Stomach (tissue), 8 donors: ENCODE measurements at regions not wholly inside any gene's neighbourhood (a gene's known extent, or its start where the extent isn't known, plus 50 kb on each side); places are given as distances from the start of the nearest gene placed in this dataset.

Experiments used
- DNase-seq, 2 donors: peaks; one replicate each; pipeline versions ENCODE4 v3.0.0 to v3.0.0-alpha.2; 2013 to 2019
- H3K27ac ChIP-seq, 5 donors: fragments of 200-600 bp in 4 of 5; sonication (generic) in 4 of 5; one replicate each; pipeline ENCODE4 v1.5.1; 2013 to 2019; ENCODE audit warnings: mild to moderate bottlenecking in 1 of 5, moderate library complexity in 1 of 5
- H3K27me3 ChIP-seq, 3 donors: fragments of 200-600 bp; sonication (generic); one replicate each; pipeline ENCODE4 v1.5.1; 2017 to 2019; ENCODE audit warnings: mixed run types in 1 of 3
- H3K36me3 ChIP-seq, 4 donors: fragments of 200-600 bp; sonication (generic); 1 replicate in 3 of 4; 2 replicates in 1 of 4; pipeline ENCODE4 v1.5.1; 2016 to 2019
- H3K4me1 ChIP-seq, 4 donors: fragments of 200-600 bp; sonication (generic); one replicate each; pipeline ENCODE4 v1.5.1; 2016 to 2019
- H3K4me3 ChIP-seq, 4 donors: fragments of 200-600 bp; sonication (generic) in 3 of 4; one replicate each; pipeline ENCODE4 v1.5.1; 2016 to 2019; ENCODE audit warnings: mild to moderate bottlenecking in 1 of 4
- H3K9me3 ChIP-seq, 4 donors: fragments of 200-600 bp; sonication (generic); one replicate each; pipeline ENCODE4 v1.5.1; 2016 to 2019
- CTCF ChIP-seq, 7 experiments: fragments of 450-650 bp in 4 of 7; fragments of 200-600 bp in 3 of 7; sonication (generic) in 3 of 7; IDR thresholded peaks; one replicate each; pipeline ENCODE4 v1.5.1; 2016 to 2019; ENCODE audit warnings: antibody characterized with exemption in 7 of 7, control low read depth in 2 of 7, mild to moderate bottlenecking in 1 of 7
- EP300 ChIP-seq: sonication (generic); formaldehyde crosslinking; IDR thresholded peaks from one replicate; pipeline ENCODE4 v1.6.1; 2017; ENCODE audit warnings: antibody characterized with exemption
- POLR2A ChIP-seq, 4 donors: fragments of 450-650 bp; IDR thresholded peaks; one replicate each; pipeline ENCODE4 v1.6.1; 2016; ENCODE audit warnings: antibody characterized with exemption in 4 of 4, control low read depth in 2 of 4, mild to moderate bottlenecking in 1 of 4, moderate library complexity in 1 of 4
- POLR2AphosphoS5 ChIP-seq, 3 donors: sonication (generic); formaldehyde crosslinking; IDR thresholded peaks; one replicate each; pipeline ENCODE4 v1.6.1; 2016; ENCODE audit warnings: antibody characterized with exemption in 3 of 3
- whole genome bisulfite sequencing, 5 donors: extraction: QIAGEN DNeasy Blood & Tissue Kit in 3 of 5; methylation state at CpG; one replicate each; pipeline versions ENCODE4 v1.1.5 to v1.1.7; 2013 to 2018; 5-methylcytosine and 5-hydroxymethylcytosine counted together
- intact Hi-C: fragments of 100-400 bp; cut with DNase I; formaldehyde crosslinking; loops from one replicate; pipeline ENCODE4 v1.15.1; 2023; ENCODE audit warnings: low total_unique reads
- donor health status: healthy with polysubstance abuse.
- donor health status: Bipolar disorder and iron deficiency.
- donor health status: healthy.

- Histone ChIP-seq H3K27me3 (peaks cover 0 to 6% (median 0%) of the 10 kb centered on the region in 3 donors), H3K27ac (no peak overlapping the region), H3K36me3 (no peaks in the 10 kb centered on the region), H3K9me3 (no peaks in the 10 kb centered on the region), H3K4me1 (no peaks in the 10 kb centered on the region), H3K4me3 (no peak overlapping the region)
- intact Hi-C loops = no loop called here
- TF ChIP-seq CTCF (IDR thresholded peaks at IDR 0.05) = no peak
- no peak for TF ChIP-seq POLR2A (IDR thresholded peaks at IDR 0.05)
- TF ChIP-seq EP300 = no peak
- TF ChIP-seq POLR2AphosphoS5 (IDR thresholded peaks at IDR 0.05) = no peak
- DNase-seq = no peak
These were observed 65.0 kb upstream of the IL6 start for GRCh38 chr7:22662036-22662435.

GRCh38 chr7:22660732-22661131 lies 66.3 kb upstream of the IL6 start:
- DNase-seq = no peak
- no peak overlapping the region for H3K4me3 ChIP-seq
- TF ChIP-seq POLR2AphosphoS5 (IDR thresholded peaks at IDR 0.05) (no peak), EP300 (no peak), POLR2A (IDR thresholded peaks at IDR 0.05) (no peak), CTCF (IDR thresholded peaks at IDR 0.05) (no peak)
- peaks cover 0 to 6% (median 0%) of the 10 kb centered on the region in 3 donors for H3K27me3 ChIP-seq
- 63 to 74% (median 64%) methylated on average over 3 of the region's 3 CpGs for WGBS, 5 donors
- no peaks in the 10 kb centered on the region for H3K36me3 ChIP-seq
- H3K9me3 ChIP-seq = no peaks in the 10 kb centered on the region
- intact Hi-C loops = no loop called here
- H3K4me1 ChIP-seq = no peaks in the 10 kb centered on the region
- no peak overlapping the region for H3K27ac ChIP-seq

GRCh38 chr7:22660293-22660692 lies 66.7 kb upstream of the IL6 start:
- no peak for TF ChIP-seq POLR2A (IDR thresholded peaks at IDR 0.05)
- no peak for TF ChIP-seq CTCF (IDR thresholded peaks at IDR 0.05)
- no peak for TF ChIP-seq EP300
- TF ChIP-seq POLR2AphosphoS5 (IDR thresholded peaks at IDR 0.05) = no peak
- no peak for DNase-seq
- H3K9me3 ChIP-seq = no peaks in the 10 kb centered on the region
- H3K27me3 ChIP-seq = peaks cover 0 to 6% (median 0%) of the 10 kb centered on the region in 3 donors
- 77 to 100% (median 94%) methylated on average over 1 of the region's 1 CpG for WGBS, 5 donors
- H3K36me3 ChIP-seq = no peaks in the 10 kb centered on the region
- no peak overlapping the region for H3K4me3 ChIP-seq
- intact Hi-C loops = no loop called here
- no peaks in the 10 kb centered on the region for H3K4me1 ChIP-seq
- no peak overlapping the region for H3K27ac ChIP-seq

GRCh38 chr7:22659741-22660140 lies 67.3 kb upstream of the IL6 start:
- intact Hi-C loops = no loop called here
- no peak for DNase-seq
- WGBS, 5 donors = 63 to 78% (median 65%) methylated on average over 6 of the region's 6 CpGs

More at GRCh38 chr7:22659741-22660140, 67.3 kb upstream of the IL6 start:
- H3K4me1 ChIP-seq = no peaks in the 10 kb centered on the region
- no peaks in the 10 kb centered on the region for H3K9me3 ChIP-seq
- TF ChIP-seq POLR2A (IDR thresholded peaks at IDR 0.05) = no peak
- TF ChIP-seq POLR2AphosphoS5 (IDR thresholded peaks at IDR 0.05) = no peak
- no peak for TF ChIP-seq CTCF (IDR thresholded peaks at IDR 0.05)
- TF ChIP-seq EP300 = no peak
- H3K36me3 ChIP-seq = no peaks in the 10 kb centered on the region
- no peak overlapping the region for H3K27ac ChIP-seq
- no peak overlapping the region for H3K4me3 ChIP-seq
- peaks cover 0 to 6% (median 0%) of the 10 kb centered on the region in 3 donors for H3K27me3 ChIP-seq
